ENCODE measurements at regions not wholly inside any gene's neighbourhood (a gene's known extent, or its start where the extent isn't known, plus 50 kb on each side); places are given as distances from the start of the nearest gene placed in this dataset.

DNA sequence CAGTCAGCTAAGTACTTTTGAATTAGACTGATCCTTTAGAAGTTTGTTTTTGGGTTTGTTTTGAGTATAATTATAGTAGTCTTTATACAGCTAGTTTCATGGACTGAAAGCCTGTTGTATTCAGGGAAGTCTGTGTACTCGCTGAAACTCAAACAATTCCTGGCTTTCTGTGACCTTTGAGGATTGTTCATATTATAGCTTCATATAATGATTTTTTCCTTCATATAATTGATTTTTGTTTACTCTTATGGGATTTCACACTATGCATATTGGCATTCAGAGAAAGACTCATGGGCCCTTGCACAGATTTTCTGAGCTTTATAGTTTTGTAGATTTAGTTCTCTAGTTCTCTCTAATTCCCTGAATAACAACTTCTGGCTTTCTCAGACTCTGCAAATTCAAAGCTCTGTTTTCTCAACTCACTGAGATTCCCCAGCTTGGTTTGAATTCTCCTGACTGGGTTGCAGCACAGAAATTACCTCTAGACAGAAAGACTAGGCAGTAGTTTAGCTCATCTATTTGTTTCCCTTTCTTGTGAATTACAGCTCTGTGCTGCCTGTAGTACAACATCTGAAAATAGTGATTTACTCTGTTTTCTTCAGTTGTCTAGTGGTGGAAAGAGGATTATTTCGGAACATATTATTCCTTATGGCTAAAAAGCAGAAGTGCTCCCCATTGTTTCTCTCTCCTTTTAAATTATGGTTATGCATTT, 495.9 kb upstream of the CNTNAP5 start:
- TF ChIP-seq TAF1 (IDR thresholded peaks at IDR 0.05; ENCODE audit: borderline replicate concordance, insufficient read depth, low read length) (no peak), SIN3A (IDR thresholded peaks at IDR 0.05; ENCODE audit: borderline replicate concordance, insufficient read depth, low read length) (no peak), POLR2AphosphoS5 (IDR thresholded peaks at IDR 0.05; ENCODE audit: low read depth, low read length) (no peak)

DNA sequence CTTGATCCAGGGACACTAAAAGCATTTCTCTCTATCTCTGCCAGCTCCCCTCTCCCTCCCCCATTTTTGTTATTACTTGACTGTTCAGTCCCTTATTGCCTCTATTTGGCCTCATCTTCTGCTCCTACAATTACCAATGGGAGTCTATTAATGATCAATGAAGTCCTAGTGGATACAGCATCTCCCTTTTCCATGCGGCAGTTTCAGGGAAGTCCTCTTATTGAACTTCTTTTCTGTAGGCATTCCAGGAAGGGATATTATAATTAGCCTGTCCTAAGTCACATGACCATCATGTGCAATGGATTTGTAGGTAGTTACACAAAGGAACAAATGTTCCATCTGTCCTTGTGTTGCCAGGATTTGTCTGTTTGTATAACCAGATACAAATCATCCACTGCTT, 495.1 kb upstream of the CNTNAP5 start:
- no peak for TF ChIP-seq TAF1 (IDR thresholded peaks at IDR 0.05; ENCODE audit: borderline replicate concordance, insufficient read depth, low read length)
- no peak for TF ChIP-seq REST (IDR thresholded peaks at IDR 0.05; ENCODE audit: insufficient read depth in 1 of 2, low read depth in 2 of 2, low read length in 2 of 2)
- TF ChIP-seq FOXP2 (optimal IDR thresholded peaks at IDR 0.05; ENCODE audit: borderline replicate concordance, extremely low read depth, extremely low read length, insufficient read depth), result no peak
- TF ChIP-seq POLR2AphosphoS5 (IDR thresholded peaks at IDR 0.05; ENCODE audit: low read depth, low read length), result no peak
- no peak for TF ChIP-seq SIN3A (IDR thresholded peaks at IDR 0.05; ENCODE audit: borderline replicate concordance, insufficient read depth, low read length)

- no peak for TF ChIP-seq FOXP2 (optimal IDR thresholded peaks at IDR 0.05; ENCODE audit: borderline replicate concordance, extremely low read depth, extremely low read length, insufficient read depth)
- no peak for TF ChIP-seq REST (IDR thresholded peaks at IDR 0.05; ENCODE audit: insufficient read depth in 1 of 2, low read depth in 2 of 2, low read length in 2 of 2)
- no peak for TF ChIP-seq SIN3A (IDR thresholded peaks at IDR 0.05; ENCODE audit: borderline replicate concordance, insufficient read depth, low read length)
- no peak for TF ChIP-seq POLR2AphosphoS5 (IDR thresholded peaks at IDR 0.05; ENCODE audit: low read depth, low read length)
- TF ChIP-seq TAF1 (IDR thresholded peaks at IDR 0.05; ENCODE audit: borderline replicate concordance, insufficient read depth, low read length), result no peak
These were observed 493.0 kb upstream of the CNTNAP5 start for GRCh38 chr2:123532126-123532525.

DNA sequence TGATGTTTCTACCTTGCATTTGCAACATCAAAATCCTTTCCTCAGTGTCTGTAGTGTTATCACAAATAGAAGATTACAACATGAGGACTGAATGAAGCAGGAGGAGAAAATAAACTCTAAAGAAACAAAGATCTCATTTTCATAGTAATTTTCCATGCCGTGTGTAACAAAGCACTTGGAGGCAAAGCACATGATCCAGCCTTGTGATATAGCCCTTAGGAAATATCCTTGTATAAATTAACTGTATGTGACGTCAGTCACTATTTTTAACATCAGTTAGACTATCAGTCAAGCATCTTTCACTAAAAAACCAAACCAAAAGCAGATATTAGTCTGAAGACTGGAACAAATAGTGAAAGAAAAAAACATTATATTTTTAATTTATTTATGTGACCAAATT, 492.1 kb upstream of the CNTNAP5 start:
- TF ChIP-seq FOXP2 (optimal IDR thresholded peaks at IDR 0.05; ENCODE audit: borderline replicate concordance, extremely low read depth, extremely low read length, insufficient read depth) (no peak), TAF1 (IDR thresholded peaks at IDR 0.05; ENCODE audit: borderline replicate concordance, insufficient read depth, low read length) (no peak), POLR2AphosphoS5 (IDR thresholded peaks at IDR 0.05; ENCODE audit: low read depth, low read length) (no peak), SIN3A (IDR thresholded peaks at IDR 0.05; ENCODE audit: borderline replicate concordance, insufficient read depth, low read length) (no peak), REST (IDR thresholded peaks at IDR 0.05; ENCODE audit: insufficient read depth in 1 of 2, low read depth in 2 of 2, low read length in 2 of 2) (no peak)

DNA sequence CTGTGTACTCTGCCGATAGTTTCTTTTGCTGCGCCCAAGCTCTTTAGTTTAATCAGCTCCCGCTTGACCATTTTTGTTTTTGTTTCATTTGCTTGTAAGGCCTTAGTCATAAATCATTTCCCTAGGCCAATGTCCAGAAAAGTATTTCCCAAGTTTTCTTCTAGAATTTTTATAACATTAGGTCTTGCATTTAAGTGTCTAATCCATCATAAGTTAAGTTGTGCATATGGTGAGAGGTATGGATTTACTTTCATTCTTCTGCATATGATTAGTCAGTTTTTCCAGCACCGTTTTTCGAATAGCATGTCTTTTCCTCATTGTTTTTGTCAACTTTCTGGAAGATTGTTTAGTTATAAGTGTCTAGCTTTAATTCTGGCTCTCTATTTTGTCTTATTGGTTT, 484.8 kb upstream of the CNTNAP5 start:
- no peak for TF ChIP-seq FOXP2 (optimal IDR thresholded peaks at IDR 0.05; ENCODE audit: borderline replicate concordance, extremely low read depth, extremely low read length, insufficient read depth)
- TF ChIP-seq TAF1 (IDR thresholded peaks at IDR 0.05; ENCODE audit: borderline replicate concordance, insufficient read depth, low read length), result no peak
- TF ChIP-seq SIN3A (IDR thresholded peaks at IDR 0.05; ENCODE audit: borderline replicate concordance, insufficient read depth, low read length), result no peak
- no peak for TF ChIP-seq REST (IDR thresholded peaks at IDR 0.05; ENCODE audit: insufficient read depth in 1 of 2, low read depth in 2 of 2, low read length in 2 of 2)
